Thymus (tissue), 11 donors: ENCODE measurements at regions not wholly inside any gene's neighbourhood (a gene's known extent, or its start where the extent isn't known, plus 50 kb on each side); places are given as distances from the start of the nearest gene placed in this dataset.
"Not testable (repeated sequence)": the region's sequence is repeated elsewhere in the genome, so short reads cannot be mapped to it uniquely, and the experiment has no call there.

Experiments
- DNase-seq, 9 donors: peaks; one replicate each; pipeline ENCODE4 v3.0.0-alpha.2; 2013; ENCODE audit warnings: low spot score in 9 of 9, low read depth in 6 of 9, missing footprints in 1 of 9
- H3K27ac ChIP-seq, 2 donors: one replicate each; pipeline ENCODE4 v1.5.1; 2013; ENCODE audit warnings: control low read depth in 1 of 2, low read depth in 1 of 2, low read length in 1 of 2, mild to moderate bottlenecking in 1 of 2, moderate library complexity in 1 of 2
- H3K27me3 ChIP-seq, 2 donors: one replicate each; pipeline ENCODE4 v1.5.1; 2013; ENCODE audit warnings: low read length in 1 of 2; ENCODE audit not compliant: control insufficient read depth in 2 of 2, insufficient read depth in 1 of 2
- H3K36me3 ChIP-seq, 2 donors: one replicate each; pipeline ENCODE4 v1.5.1; 2013; ENCODE audit warnings: low read length in 1 of 2, mild to moderate bottlenecking in 1 of 2, moderate library complexity in 1 of 2; ENCODE audit not compliant: control insufficient read depth in 2 of 2, insufficient read depth in 2 of 2
- H3K4me1 ChIP-seq, 2 donors: one replicate each; pipeline ENCODE4 v1.5.1; 2013; ENCODE audit warnings: low read length in 2 of 2; ENCODE audit not compliant: control insufficient read depth in 2 of 2, insufficient read depth in 2 of 2
- H3K4me3 ChIP-seq, 2 donors: one replicate each; pipeline ENCODE4 v1.5.1; 2013; ENCODE audit warnings: low read length in 2 of 2, control low read depth in 1 of 2, mild to moderate bottlenecking in 1 of 2
- H3K9me3 ChIP-seq, 2 donors: one replicate each; pipeline ENCODE4 v1.5.1; 2013; ENCODE audit warnings: low read length in 1 of 2, mild to moderate bottlenecking in 1 of 2; ENCODE audit not compliant: control insufficient read depth in 2 of 2, insufficient read depth in 1 of 2
- WGBS: extraction: QIAGEN DNeasy Blood & Tissue Kit; methylation state at CpG from one replicate; pipeline ENCODE4 v1.1.7; 2013; 5-methylcytosine and 5-hydroxymethylcytosine counted together
- donor health status: healthy.

GRCh38 chr1:232344186-232344585 is 285.7 kb downstream of the SIPA1L2 start:
- H3K27ac ChIP-seq, DNase-seq, H3K9me3 ChIP-seq, H3K36me3 ChIP-seq, H3K4me3 ChIP-seq, H3K4me1 ChIP-seq, H3K27me3 ChIP-seq: not testable (repeated sequence)
- WGBS, result 87% methylated on average over 1 of the region's 3 CpGs

GRCh38 chr1:232340446-232340845 is 289.5 kb downstream of the SIPA1L2 start:
- H3K27ac ChIP-seq, result no peak overlapping the region
- DNase-seq, result no peak
- H3K4me1 ChIP-seq, result peaks cover under 1 to 6% of the 10 kb centered on the region in 2 donors
- no peak overlapping the region for H3K4me3 ChIP-seq
- H3K27me3 ChIP-seq, result peaks cover 0 to 27% of the 10 kb centered on the region in 2 donors
- no peaks in the 10 kb centered on the region for H3K9me3 ChIP-seq
- no peaks in the 10 kb centered on the region for H3K36me3 ChIP-seq
- WGBS, result 86% methylated on average over 4 of the region's 4 CpGs

- H3K9me3 ChIP-seq, result peaks cover 0 to 9% of the 10 kb centered on the region in 2 donors
- peaks cover 0 to 34% of the 10 kb centered on the region in 2 donors for H3K27me3 ChIP-seq
- H3K36me3 ChIP-seq, result no peaks in the 10 kb centered on the region
- no peak overlapping the region for H3K27ac ChIP-seq
- 45% methylated on average over 2 of the region's 2 CpGs for WGBS
- DNase-seq, result no peak
- H3K4me1 ChIP-seq, result peaks cover 2 to 14% of the 10 kb centered on the region in 2 donors
- no peak overlapping the region for H3K4me3 ChIP-seq
Observed at GRCh38 chr1:232339073-232339472, 290.9 kb downstream of the SIPA1L2 start.

GRCh38 chr1:232335741-232336293 is 294.1 kb downstream of the SIPA1L2 start:
- peaks cover 0 to 42% of the 10 kb centered on the region in 2 donors for H3K27me3 ChIP-seq

GRCh38 chr1:232335261-232335660 is 294.7 kb downstream of the SIPA1L2 start:
- Histone ChIP-seq H3K27me3 (peaks cover 0 to 39% of the 10 kb centered on the region in 2 donors), H3K36me3 (no peaks in the 10 kb centered on the region), H3K4me1 (peaks cover 2 to 14% of the 10 kb centered on the region in 2 donors), H3K27ac (no peak overlapping the region), H3K9me3 (peaks cover 0 to 15% of the 10 kb centered on the region in 2 donors), H3K4me3 (no peak overlapping the region)
- DNase-seq, result peak; percentile 8 to 83 (median 40)
- 73% methylated on average over 7 of the region's 7 CpGs for WGBS

More at GRCh38 chr1:232335741-232336293, 294.1 kb downstream of the SIPA1L2 start:
- Histone ChIP-seq H3K36me3 (no peaks in the 10 kb centered on the region), H3K27ac (no peak overlapping the region), H3K4me1 (peaks cover 2 to 14% of the 10 kb centered on the region in 2 donors), H3K4me3 (no peak overlapping the region), H3K9me3 (peaks cover 0 to 13% of the 10 kb centered on the region in 2 donors)
- WGBS, result 86% methylated on average over 4 of the region's 4 CpGs
- DNase-seq, result no peak

GRCh38 chr1:232334811-232335210 is 295.1 kb downstream of the SIPA1L2 start:
- peaks cover 2 to 14% of the 10 kb centered on the region in 2 donors for H3K4me1 ChIP-seq
- H3K9me3 ChIP-seq, result peaks cover 0 to 15% of the 10 kb centered on the region in 2 donors
- no peaks in the 10 kb centered on the region for H3K36me3 ChIP-seq
- no peak overlapping the region for H3K4me3 ChIP-seq
- H3K27me3 ChIP-seq, result peaks cover 0 to 40% of the 10 kb centered on the region in 2 donors
- 87% methylated on average over 10 of the region's 10 CpGs for WGBS
- no peak overlapping the region for H3K27ac ChIP-seq
- peak in 1 of 9 donors; percentile 5 for DNase-seq

GRCh38 chr1:232334246-232334645 is 295.7 kb downstream of the SIPA1L2 start:
- H3K27ac ChIP-seq, result no peak overlapping the region
- 65% methylated on average over 3 of the region's 3 CpGs for WGBS
- no peak for DNase-seq
- no peak overlapping the region for H3K4me3 ChIP-seq
- H3K27me3 ChIP-seq, result peaks cover 0 to 40% of the 10 kb centered on the region in 2 donors
- H3K9me3 ChIP-seq, result peaks cover 0 to 15% of the 10 kb centered on the region in 2 donors
- H3K36me3 ChIP-seq, result no peaks in the 10 kb centered on the region
- peaks cover 2 to 14% of the 10 kb centered on the region in 2 donors for H3K4me1 ChIP-seq

GRCh38 chr1:232333419-232333767 is 296.5 kb downstream of the SIPA1L2 start:
- H3K9me3 ChIP-seq, result peaks cover 0 to 15% of the 10 kb centered on the region in 2 donors
- H3K4me1 ChIP-seq, result peaks cover 2 to 14% of the 10 kb centered on the region in 2 donors
- 96% methylated on average over 5 of the region's 5 CpGs for WGBS
- peaks cover 0 to 36% of the 10 kb centered on the region in 2 donors for H3K27me3 ChIP-seq
- H3K27ac ChIP-seq, result no peak overlapping the region
- no peaks in the 10 kb centered on the region for H3K36me3 ChIP-seq
- no peak overlapping the region for H3K4me3 ChIP-seq
- no peak for DNase-seq

GRCh38 chr1:232332710-232333418 is 297.1 kb downstream of the SIPA1L2 start:
- 93% methylated on average over 8 of the region's 9 CpGs for WGBS
- peaks cover 2 to 14% of the 10 kb centered on the region in 2 donors for H3K4me1 ChIP-seq
- peaks cover 0 to 35% of the 10 kb centered on the region in 2 donors for H3K27me3 ChIP-seq
- not testable (repeated sequence) for H3K36me3 ChIP-seq, H3K27ac ChIP-seq, H3K4me3 ChIP-seq, DNase-seq
- peaks cover 0 to 15% of the 10 kb centered on the region in 2 donors for H3K9me3 ChIP-seq
